ENCODE measurements at regions not wholly inside any gene's neighbourhood (a gene's known extent, or its start where the extent isn't known, plus 50 kb on each side); places are given as distances from the start of the nearest gene placed in this dataset.

GRCh38 chr10:128978211-128978610 lies 488.8 kb upstream of the MGMT start:
- TF ChIP-seq CTCF (conservative IDR thresholded peaks at IDR 0.05; ENCODE audit: low read depth, low read length): no peak
- no peak for DNase-seq (ENCODE audit: low read depth)
- H3K4me3 ChIP-seq (ENCODE audit: low read depth, low read length): no peak overlapping the region

GRCh38 chr10:128979405-128979804 lies 487.6 kb upstream of the MGMT start:
- no peak for DNase-seq (ENCODE audit: low read depth)
- no peak overlapping the region for H3K4me3 ChIP-seq (ENCODE audit: low read depth, low read length)
- TF ChIP-seq CTCF (conservative IDR thresholded peaks at IDR 0.05; ENCODE audit: low read depth, low read length): no peak

GRCh38 chr10:128981251-128981650 lies 485.8 kb upstream of the MGMT start:
- no peak overlapping the region for H3K4me3 ChIP-seq (ENCODE audit: low read depth, low read length)
- DNase-seq (ENCODE audit: low read depth): no peak
- no peak for TF ChIP-seq CTCF (conservative IDR thresholded peaks at IDR 0.05; ENCODE audit: low read depth, low read length)

GRCh38 chr10:128981881-128982615 lies 485.0 kb upstream of the MGMT start:
- H3K4me3 ChIP-seq (ENCODE audit: low read depth, low read length): no peak overlapping the region
- DNase-seq (ENCODE audit: low read depth): no peak
- TF ChIP-seq CTCF (conservative IDR thresholded peaks at IDR 0.05; ENCODE audit: low read depth, low read length): no peak

- no peak for TF ChIP-seq CTCF (conservative IDR thresholded peaks at IDR 0.05; ENCODE audit: low read depth, low read length)
- H3K4me3 ChIP-seq (ENCODE audit: low read depth, low read length): no peak overlapping the region
- no peak for DNase-seq (ENCODE audit: low read depth)
These were observed 484.5 kb upstream of the MGMT start for GRCh38 chr10:128982616-128982915.

GRCh38 chr10:128985036-128985435 lies 482.0 kb upstream of the MGMT start:
- no peak for DNase-seq (ENCODE audit: low read depth)
- TF ChIP-seq CTCF (conservative IDR thresholded peaks at IDR 0.05; ENCODE audit: low read depth, low read length): no peak
- no peak overlapping the region for H3K4me3 ChIP-seq (ENCODE audit: low read depth, low read length)

- no peak for DNase-seq (ENCODE audit: low read depth)
- no peak for TF ChIP-seq CTCF (conservative IDR thresholded peaks at IDR 0.05; ENCODE audit: low read depth, low read length)
- H3K4me3 ChIP-seq (ENCODE audit: low read depth, low read length): no peak overlapping the region
These were observed 476.1 kb upstream of the MGMT start for GRCh38 chr10:128990986-128991385.
